GM12892 (cell line): ENCODE measurements at regions not wholly inside any gene's neighbourhood (a gene's known extent, or its start where the extent isn't known, plus 50 kb on each side); places are given as distances from the start of the nearest gene placed in this dataset.

Experiments
- DNase-seq: peaks from one replicate; pipeline ENCODE4 v3.0.0; 2011; ENCODE audit not compliant: insufficient read length
- FAIRE-seq: peaks from 2 replicates; lab custom pipeline; 2011; peaks lifted over from hg19 to GRCh38; lab: Jason Lieb, UNC
- POLR2A ChIP-seq: IDR thresholded peaks from 2 replicates; pipeline ENCODE4 v1.6.1; 2011; ENCODE audit warnings: low read depth, low read length, control low read depth
- POLR2AphosphoS5 ChIP-seq: IDR thresholded peaks from 2 replicates; pipeline ENCODE4 v1.6.1; 2011; ENCODE audit warnings: low read depth, low read length, control low read depth
- TAF1 ChIP-seq: IDR thresholded peaks from 2 replicates; pipeline ENCODE4 v1.6.1; 2011; ENCODE audit warnings: low read depth, mild to moderate bottlenecking, control low read depth, low read length, borderline replicate concordance

DNA sequence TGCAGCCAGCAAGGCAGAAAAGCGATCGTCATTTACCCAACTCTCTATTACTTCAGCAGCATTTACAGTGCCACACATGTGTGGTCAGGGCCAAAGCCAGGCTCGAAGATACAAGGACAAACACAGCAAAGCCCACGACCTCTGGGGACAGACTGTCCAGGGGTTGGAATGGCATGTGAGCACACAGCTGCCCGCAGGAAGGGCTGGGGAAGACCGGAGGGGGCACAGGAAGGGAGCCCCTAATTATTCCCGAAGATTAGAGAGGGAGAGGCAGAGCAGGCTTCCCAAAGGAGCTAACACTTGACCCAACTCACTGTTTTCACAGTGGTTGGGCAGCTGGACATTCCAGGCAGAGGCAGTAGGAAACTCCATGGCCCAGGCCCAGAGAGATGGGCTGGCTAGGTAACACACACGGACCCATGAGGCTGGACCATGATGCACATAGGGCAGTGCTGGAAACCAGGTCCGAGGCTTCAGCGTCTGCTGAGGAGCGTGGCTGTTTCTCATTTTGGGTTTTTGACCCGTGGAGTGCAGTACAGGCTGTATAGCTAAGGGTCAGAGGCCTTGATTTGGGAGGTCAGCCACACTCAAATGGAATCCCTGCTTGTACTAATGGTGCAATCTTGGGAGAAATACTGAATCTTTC, 179.8 kb downstream of the FOXO1 start:
- DNase-seq (no peak), FAIRE-seq (no peak)
- TF ChIP-seq POLR2A (no peak), TAF1 (no peak), POLR2AphosphoS5 (no peak)

DNA sequence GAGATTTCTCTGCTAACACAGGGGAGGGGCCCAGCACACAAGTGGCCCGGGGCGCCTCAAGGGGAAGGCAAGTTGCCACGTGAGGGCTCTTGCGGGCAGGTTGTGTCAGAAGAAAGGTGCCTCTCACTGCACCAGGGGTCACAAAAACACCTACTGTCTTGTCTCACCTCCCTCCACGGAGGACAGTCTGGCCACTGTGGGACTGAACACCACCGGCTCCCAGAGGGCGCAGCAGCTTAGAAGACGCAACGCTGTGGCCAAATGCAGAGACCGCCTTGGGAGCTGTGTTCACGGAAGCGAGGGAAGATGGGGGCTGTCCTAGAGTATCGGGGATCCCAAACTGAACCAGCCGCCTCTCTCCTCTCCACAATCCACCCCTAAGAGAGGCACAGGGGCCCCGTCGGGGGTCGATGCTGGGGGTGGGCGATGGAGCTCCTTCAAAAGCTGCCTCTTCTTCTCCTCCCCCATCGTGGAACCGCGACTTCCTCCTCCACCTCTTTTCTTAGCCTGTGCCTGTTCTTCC, 177.5 kb downstream of the FOXO1 start:
- DNase-seq (no peak), FAIRE-seq (no peak)
- TF ChIP-seq TAF1: no peak
- no peak for TF ChIP-seq POLR2AphosphoS5
- TF ChIP-seq POLR2A: no peak

DNA sequence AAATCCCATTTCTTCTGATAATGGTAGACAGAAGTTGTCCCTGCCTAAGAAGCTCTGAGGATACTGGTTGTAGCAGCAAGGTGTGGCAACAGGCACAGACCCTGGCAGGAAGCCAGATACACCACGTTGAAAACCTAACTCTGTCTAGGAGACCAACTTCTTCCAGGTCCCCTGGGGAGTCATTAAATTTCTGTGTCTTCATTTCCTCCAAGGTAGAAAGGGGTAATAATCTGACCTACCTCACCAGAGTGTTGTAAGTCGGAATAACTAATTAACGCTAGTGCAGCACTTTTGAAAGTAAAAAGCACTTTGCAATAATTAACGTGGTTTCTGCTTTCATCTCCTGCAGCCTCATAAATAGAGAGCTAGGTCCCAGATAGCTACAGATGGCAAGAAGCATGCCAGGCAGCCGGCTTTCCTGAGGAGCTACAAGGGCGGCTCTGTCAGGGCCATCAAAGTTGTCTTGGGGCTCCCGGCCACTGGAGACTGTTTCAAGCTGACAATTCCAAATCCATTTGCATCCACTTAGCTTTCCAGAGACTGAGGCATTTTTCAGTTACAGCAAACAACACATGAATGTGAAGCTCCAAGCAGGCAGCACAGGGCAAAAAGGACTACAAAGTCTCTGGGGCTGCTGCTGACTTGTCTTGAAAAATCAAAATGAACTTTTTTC, 176.2 kb downstream of the FOXO1 start:
- TF ChIP-seq TAF1 (no peak), POLR2A (no peak), POLR2AphosphoS5 (no peak)
- DNase-seq: no peak
- FAIRE-seq: no peak

DNA sequence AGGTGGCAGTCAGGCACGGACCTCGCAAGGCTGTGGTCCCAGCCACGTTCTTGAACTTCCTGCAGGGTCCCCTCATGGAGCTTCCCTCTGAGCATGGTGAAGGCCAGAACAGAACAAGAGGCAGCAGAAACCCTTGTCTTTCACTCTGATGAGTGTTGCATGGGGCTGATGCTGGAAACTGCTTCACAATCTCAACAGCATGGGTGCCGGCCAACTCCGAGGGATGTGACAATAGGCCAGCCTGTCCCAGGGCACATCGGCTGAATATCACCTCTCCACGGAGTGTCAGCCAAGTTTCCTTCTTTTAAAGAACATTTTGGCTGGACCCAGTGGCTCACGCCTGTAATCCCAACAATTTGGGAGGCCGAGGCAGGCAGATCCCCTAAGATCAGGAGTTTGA, 173.9 kb downstream of the FOXO1 start:
- no peak for TF ChIP-seq POLR2A
- no peak for TF ChIP-seq TAF1
- no peak for TF ChIP-seq POLR2AphosphoS5
- FAIRE-seq (no peak), DNase-seq (no peak)

DNA sequence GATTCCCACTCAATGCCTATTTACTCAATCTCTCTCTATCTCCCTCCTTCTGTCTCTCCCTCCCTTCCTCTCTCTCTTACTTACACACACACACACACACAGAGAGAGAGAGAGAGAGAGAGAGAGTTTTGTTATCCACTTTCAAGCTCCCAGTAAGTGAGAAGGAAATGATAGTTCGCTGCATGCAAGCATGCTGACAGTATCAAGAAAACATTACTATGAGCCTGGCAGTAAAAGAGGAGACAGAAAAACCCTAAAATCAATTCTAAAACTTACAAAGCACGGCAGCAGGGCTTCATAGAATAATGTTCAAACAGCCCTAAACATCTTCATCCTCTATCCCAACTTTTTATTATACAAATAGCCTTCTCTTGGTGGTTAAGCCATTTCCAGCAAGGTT, 171.9 kb downstream of the FOXO1 start:
- FAIRE-seq: no peak
- no peak for TF ChIP-seq TAF1
- no peak for TF ChIP-seq POLR2AphosphoS5
- no peak for TF ChIP-seq POLR2A
- DNase-seq: no peak

DNA sequence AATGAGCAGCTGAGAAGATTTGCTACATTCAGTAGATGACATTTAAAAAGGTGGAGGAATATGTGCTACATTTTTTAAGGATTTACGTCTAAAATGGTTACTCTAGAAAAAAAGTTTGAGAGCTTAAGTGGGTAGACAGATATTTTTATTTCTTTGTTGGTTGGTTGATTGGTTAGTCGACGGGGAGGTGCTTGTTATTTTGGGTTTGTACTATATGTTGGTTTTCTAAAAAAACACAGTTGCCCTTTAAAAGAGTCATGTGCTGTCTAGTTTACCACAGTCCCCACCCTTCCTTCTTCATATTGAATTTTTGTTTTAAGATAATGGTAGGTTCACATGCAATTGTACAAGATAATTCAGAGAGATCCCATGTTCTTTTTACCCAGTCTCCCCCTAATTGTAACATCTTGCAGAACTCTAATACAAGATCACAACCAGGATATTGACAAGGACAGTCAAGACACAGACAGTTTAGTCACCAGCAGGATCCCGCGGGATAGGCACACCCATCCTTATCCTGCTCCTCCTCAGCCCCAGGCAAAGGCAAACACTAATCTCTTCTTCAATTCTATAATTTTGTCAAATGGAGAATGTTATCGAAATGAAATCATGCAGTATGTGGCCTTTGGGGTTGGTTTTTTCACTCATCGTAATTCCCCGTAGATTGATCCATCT, 171.4 kb downstream of the FOXO1 start:
- FAIRE-seq: no peak
- TF ChIP-seq POLR2A (no peak), TAF1 (no peak), POLR2AphosphoS5 (no peak)
- DNase-seq: no peak

DNA sequence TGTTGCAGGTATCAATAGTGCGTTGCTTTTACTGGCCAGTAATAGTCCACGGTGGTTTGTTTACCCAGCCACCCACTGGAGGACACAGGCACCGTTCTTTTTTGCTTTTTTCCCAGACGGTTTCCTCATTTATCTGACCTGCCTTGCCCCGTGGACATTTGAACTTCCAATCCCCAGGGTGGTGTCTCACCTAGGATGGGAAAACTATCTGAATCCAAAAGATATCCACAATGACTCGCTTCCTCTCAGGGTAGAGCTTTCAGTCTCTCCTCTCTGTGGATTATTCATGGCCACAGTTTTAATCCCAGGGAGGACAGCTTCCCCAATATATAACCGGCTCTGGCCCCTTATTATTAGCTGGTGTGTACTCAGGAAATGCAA, 170.8 kb downstream of the FOXO1 start:
- no peak for DNase-seq
- FAIRE-seq: no peak

DNA sequence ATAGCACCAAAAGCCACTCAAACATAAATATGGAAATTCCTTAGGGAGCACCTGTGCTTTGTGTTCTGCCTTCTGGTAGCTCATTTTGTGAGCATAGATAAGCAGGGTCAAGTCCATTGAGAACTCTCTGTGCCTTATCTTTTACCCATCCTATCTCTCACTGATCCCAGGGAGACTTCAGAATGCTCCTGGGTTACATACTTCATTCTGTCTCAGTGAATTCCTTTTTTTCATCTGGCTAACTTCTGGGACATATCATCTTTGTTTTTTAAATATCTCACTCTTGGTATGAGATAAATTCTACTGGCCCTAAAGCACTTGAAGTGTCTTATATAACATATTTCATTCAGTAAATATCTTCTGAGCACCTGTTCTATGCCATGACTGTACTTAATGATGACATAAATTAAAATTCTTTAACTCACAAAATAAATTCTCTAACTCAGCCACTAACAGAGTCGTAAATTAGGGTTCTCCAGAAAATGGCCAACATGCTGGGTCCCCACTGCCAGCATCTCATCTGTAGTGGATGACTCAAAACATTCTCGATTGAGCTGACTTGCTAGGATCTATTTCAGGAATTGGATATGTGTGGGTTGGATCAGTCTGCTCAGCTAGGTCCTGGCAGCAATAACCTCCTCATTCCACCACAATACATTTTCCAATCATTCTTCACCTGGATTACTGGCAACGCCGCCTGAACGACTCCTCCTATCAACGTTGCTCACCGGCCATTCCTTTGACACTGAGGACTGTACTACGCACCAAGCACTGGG, 170.2 kb downstream of the FOXO1 start:
- TF ChIP-seq POLR2AphosphoS5 (no peak), POLR2A (no peak), TAF1 (no peak)
- FAIRE-seq (no peak), DNase-seq (no peak)

More for the DNA sequence above, 170.8 kb downstream of the FOXO1 start:
- no peak for TF ChIP-seq POLR2A
- TF ChIP-seq TAF1: no peak
- no peak for TF ChIP-seq POLR2AphosphoS5

DNA sequence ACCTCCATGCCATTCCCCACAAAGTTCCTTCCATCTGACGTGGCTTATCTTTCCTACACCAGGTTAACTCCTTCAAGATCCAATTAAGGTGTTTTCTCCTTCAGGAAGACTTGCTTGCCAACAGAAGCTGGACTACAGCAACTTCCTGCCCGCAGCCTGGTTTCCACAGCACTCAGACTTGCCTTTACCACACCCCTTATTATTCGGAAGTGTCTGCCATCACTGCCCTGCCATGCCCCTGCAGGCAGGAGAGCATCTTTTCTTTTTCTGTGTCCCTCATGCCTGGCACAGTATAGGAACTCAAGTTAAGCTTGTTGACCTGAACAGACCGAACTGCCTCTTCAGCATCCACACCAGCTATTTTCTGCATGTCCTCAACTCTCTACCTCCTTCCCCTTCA, 168.0 kb downstream of the FOXO1 start:
- no peak for TF ChIP-seq POLR2AphosphoS5
- TF ChIP-seq TAF1: no peak
- TF ChIP-seq POLR2A: no peak
- FAIRE-seq (no peak), DNase-seq (no peak)

DNA sequence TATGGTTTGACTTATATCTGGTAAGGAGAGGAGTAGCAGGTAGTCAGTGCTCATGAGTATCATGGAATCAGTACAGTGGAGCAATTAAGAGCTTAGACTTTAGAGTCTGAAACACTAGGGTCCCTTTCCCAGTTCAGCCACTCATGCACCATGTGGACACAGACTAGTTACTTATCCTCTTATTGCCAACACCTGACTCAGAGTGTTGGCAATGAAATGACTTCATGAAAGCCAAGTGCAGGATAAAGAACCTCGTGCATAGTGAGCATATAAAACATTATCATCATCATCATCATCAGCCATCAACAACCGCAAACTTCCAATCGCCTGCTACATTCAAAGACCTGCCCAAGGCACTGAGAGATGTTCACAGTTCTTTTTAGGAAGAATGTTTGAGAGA, 164.2 kb downstream of the FOXO1 start:
- FAIRE-seq (no peak), DNase-seq (no peak)
- TF ChIP-seq POLR2A (no peak), TAF1 (no peak), POLR2AphosphoS5 (no peak)

DNA sequence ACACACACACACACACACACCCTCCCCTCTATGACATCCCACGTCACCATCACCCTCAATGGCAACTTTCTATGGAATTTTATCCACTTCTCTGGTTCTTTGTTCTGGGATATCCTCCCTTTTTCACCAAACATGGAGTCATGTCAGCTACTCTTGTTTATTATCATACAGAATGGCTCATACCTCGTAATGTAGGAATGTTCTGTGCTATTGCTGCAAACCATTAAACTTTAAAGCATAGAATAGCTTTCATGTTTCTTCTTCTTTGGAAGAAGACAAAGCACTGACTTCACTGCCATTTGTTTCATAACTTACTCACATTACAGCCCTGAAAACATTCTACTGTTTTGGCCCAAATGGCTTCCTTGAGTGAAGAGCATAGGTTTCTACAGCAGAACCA, 163.4 kb downstream of the FOXO1 start:
- FAIRE-seq: no peak
- TF ChIP-seq TAF1 (no peak), POLR2AphosphoS5 (no peak), POLR2A (no peak)
- no peak for DNase-seq
